ENCODE measurements at regions not wholly inside any gene's neighbourhood (a gene's known extent, or its start where the extent isn't known, plus 50 kb on each side); places are given as distances from the start of the nearest gene placed in this dataset.

DNA sequence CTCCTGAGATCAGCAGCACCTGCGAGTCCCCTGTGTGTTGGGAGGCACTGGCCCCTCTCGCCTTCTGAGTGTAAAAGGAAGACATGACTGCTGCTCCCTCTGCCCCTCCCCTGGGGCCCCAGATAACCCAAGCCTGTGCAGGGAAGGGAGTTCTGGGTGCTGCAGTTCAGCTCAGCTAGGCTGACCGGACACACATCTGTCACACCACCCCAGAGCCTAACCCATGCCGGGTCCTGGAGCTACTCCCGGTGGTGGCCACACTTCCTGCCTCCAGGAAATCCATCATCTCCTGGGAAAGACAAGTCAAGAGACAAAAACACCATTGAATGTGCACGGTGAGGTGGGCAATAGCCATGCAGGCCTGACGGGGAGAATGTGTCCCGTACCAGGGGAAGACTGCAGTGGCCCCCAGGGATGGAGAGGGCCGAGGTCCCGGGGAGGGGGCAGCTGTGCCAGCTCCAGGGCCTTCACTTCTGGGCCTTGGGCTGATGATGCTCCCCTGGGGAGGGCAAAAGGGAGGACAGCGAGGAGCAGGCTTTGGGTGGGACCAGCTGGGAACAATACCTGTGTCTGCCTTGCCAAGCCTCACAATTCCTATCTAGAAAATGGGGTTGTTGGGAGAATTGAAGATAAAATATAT is 210.6 kb downstream of the TFCP2L1 start:
- TF ChIP-seq, protein P1, sequence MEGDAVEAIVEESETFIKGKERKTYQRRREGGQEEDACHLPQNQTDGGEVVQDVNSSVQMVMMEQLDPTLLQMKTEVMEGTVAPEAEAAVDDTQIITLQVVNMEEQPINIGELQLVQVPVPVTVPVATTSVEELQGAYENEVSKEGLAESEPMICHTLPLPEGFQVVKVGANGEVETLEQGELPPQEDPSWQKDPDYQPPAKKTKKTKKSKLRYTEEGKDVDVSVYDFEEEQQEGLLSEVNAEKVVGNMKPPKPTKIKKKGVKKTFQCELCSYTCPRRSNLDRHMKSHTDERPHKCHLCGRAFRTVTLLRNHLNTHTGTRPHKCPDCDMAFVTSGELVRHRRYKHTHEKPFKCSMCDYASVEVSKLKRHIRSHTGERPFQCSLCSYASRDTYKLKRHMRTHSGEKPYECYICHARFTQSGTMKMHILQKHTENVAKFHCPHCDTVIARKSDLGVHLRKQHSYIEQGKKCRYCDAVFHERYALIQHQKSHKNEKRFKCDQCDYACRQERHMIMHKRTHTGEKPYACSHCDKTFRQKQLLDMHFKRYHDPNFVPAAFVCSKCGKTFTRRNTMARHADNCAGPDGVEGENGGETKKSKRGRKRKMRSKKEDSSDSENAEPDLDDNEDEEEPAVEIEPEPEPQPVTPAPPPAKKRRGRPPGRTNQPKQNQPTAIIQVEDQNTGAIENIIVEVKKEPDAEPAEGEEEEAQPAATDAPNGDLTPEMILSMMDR (IDR thresholded peaks at IDR 0.05) = no peak
- TF ChIP-seq EZH2 (IDR thresholded peaks at IDR 0.05; ENCODE audit: borderline replicate concordance, insufficient read depth, low read depth, low read length, poor library complexity, severe bottlenecking) = no peak

All from B cell (primary cell).